Hippocampal formation (tissue), 2 donors: ENCODE measurements at regions not wholly inside any gene's neighbourhood (a gene's known extent, or its start where the extent isn't known, plus 50 kb on each side); places are given as distances from the start of the nearest gene placed in this dataset.

Experiments used
- DNase-seq, 2 donors: peaks; one replicate each; lab custom pipeline; 2025; lab: John Stamatoyannopoulos, UW

DNA sequence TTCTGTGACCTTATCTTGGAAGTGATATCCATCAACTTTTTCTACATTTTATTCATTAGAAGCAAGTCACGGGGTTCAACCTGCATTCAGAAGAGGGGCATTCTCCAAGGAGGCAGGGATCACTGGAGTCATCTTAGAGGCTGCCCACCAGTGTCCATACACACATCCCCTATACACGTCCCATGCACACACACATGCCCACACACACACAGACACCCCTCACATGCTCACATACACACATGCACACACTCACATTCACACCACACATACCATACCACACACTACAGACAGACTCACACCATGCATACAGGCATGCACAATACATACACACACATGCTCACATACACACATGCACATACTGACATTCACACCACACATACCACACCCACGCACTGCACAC lies 884.7 kb downstream of the TBC1D22A start:
- no peak for DNase-seq

DNA sequence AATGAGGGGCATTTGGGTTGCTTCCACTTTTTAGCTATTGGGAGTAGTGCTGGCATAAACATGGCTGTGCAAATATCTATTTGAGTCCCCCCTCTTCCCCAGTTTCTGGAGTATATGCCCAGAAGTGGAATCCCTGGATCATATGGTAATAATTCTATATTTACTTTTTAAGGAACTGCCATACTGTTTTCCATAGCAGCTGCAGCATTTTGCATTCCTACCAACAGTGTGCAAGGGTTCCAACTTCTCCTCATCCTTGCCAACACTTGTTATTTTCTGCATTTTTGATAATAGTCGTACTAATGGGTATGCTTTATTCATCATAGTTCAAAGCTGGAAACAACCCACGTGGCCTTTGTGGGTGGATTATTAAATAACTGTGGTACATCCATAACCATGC lies 883.5 kb downstream of the TBC1D22A start:
- DNase-seq = no peak

GRCh38 chr22:47645450-47645914 lies 883.0 kb downstream of the TBC1D22A start:
- DNase-seq = no peak

GRCh38 chr22:47634347-47634746 lies 871.9 kb downstream of the TBC1D22A start:
- no peak for DNase-seq

GRCh38 chr22:47633111-47633510 lies 870.7 kb downstream of the TBC1D22A start:
- DNase-seq = no peak

- no peak for DNase-seq
Measured at GRCh38 chr22:47632701-47633100, 870.3 kb downstream of the TBC1D22A start.

GRCh38 chr22:47631571-47632102 lies 869.2 kb downstream of the TBC1D22A start:
- DNase-seq = no peak

DNA sequence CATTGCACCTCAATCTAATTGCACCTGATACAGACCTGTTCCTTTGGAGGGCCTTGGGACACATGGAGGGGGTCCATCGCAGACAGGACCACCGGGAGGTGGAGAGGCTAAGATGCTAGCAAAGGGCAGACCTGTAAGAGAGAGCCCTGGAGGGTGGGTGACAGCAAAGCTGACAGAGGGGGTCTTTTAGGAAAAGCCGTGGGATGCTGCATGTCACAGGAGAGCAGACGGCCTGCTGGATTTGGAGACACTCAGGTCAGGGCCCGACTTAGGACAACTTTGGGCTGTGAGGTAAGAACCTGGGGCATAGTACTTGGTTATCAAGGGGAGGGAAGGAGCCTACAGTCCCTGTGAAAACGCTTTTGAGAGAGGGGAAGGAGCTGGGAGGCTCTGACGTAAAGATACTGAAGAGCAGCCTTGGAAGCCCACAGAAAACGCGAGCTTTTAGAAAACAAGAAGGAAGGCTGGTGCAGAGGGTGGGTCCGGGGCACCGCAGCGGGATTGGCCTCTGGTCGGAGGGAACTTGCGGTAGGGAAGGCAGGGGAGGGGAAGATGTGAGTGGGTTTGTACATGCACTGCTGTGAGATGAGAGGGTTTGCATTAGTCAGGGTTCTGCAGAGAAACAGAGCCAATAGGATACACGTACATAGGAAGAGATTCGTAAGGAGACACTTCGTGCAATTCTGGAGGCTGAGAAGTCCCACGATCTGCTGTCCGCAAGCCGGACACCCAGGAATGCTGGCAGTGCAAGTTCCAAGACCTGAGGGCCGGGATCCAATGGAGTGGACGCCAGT lies 868.5 kb downstream of the TBC1D22A start:
- DNase-seq = no peak

DNA sequence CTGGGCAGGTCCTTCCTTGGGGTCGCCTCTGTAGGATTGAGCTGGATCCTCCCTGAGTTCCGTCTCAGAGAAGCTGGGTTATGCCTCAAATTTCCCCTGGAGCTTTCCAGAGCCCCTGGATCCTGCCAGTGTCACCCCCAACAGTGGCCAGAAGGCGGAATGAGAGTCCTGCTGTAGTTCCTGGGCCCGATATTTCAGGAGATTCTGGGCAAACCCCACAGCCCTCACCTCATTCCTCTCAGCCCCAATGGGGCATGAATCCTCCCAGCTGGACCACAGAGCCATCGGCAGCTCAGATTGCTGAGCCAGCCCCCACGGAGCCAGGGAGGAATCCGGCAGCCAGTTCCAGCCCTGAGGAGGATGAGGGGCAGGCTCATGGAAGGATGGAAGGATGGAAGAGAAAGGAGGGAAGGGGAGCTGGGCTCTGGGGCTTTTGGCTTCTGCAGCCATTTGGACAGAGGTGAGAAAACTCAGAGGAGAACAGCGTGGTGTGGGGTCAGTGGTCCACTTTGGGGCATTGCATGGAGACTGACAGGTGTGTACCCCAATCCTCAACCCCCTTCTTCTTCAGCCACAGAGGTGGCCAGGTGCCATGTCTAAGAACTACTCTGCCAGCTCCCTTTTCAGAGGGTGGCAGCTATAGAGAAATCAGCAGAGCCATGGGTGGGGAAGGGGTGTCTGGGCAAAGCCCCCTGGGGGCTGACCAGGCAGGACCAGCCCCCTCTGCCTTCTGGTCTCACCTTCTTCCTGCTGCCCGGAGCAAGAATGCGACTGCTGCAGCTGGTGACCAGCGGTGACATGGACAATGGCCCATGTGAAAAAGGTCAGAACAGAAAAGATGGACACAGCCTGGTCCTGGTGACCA lies 867.6 kb downstream of the TBC1D22A start:
- DNase-seq = no peak

- DNase-seq = no peak
Measured at GRCh38 chr22:47629273-47629711, 866.8 kb downstream of the TBC1D22A start.

DNA sequence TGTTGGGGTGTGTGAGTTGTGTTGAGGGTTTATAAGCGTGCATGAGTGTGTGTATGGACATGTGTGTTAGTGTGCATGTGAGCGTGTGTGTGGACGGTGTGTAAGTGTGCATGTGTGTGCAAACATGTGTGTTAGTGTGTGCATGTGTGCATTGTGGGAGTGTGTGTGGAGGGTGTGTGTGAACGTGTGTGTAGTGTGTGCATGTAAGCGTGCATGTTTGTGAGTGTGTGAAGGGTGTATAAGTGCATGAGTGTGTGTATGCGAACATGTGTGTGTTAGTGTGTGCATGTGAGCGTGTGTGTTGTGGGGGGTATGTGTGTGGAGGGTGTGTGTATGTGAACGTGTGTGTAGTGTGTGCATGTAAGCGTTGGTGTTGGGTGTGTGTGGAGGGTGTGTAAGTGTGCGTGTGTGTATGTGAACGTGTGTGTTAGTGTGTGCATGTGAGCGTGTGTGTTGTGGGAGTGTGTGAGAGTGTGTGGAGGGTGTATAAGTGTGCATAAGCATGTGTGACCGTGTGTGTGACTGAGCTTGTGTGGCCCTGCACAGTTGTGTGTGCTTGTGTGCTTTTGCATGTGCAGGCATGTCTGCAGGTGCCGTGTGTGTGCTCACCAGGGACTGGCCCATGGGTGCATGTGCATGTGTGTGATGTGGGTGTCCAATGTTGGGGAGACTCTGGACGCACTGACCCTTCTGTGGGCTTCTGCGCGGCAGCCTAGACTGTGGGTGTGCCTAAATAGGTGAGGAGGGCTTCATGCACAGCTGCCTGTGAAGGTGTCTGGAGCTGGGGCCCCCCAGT lies 866.2 kb downstream of the TBC1D22A start:
- no peak for DNase-seq

DNA sequence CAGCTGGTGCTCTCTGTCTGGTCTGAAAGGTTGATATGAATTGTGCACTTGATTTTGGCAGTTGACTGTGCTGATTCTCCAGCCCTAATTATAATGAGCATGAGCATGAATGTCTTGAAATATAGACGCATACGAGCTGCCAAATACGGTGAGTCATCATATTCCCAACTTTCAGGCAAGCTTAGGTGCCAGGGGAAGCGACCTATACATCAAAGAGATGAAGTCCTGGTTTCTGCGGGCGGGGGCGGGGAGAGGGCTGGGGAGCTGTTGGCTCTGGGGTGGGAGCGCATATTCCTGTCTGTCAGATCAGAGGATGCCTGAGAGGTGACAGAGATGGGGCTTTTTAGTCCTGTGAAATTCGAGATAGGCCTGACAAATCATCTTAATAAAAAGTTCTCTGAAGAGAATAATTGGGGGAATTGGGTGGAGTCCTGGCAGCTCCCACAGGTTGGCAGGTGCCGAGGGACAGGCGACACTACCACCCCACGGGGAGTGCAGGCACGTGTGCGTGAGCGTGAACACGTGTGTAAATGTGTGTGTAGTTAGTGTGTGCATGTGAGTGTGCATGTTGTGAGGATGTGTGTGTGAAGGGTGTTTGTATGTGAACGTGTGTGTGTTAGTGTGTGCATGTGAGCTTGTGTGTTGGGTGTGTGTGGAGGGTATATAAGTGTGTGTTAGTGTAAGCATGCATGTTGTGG lies 865.3 kb downstream of the TBC1D22A start:
- no peak for DNase-seq

- DNase-seq = no peak
Measured at GRCh38 chr22:47626428-47627390, 864.3 kb downstream of the TBC1D22A start.

DNA sequence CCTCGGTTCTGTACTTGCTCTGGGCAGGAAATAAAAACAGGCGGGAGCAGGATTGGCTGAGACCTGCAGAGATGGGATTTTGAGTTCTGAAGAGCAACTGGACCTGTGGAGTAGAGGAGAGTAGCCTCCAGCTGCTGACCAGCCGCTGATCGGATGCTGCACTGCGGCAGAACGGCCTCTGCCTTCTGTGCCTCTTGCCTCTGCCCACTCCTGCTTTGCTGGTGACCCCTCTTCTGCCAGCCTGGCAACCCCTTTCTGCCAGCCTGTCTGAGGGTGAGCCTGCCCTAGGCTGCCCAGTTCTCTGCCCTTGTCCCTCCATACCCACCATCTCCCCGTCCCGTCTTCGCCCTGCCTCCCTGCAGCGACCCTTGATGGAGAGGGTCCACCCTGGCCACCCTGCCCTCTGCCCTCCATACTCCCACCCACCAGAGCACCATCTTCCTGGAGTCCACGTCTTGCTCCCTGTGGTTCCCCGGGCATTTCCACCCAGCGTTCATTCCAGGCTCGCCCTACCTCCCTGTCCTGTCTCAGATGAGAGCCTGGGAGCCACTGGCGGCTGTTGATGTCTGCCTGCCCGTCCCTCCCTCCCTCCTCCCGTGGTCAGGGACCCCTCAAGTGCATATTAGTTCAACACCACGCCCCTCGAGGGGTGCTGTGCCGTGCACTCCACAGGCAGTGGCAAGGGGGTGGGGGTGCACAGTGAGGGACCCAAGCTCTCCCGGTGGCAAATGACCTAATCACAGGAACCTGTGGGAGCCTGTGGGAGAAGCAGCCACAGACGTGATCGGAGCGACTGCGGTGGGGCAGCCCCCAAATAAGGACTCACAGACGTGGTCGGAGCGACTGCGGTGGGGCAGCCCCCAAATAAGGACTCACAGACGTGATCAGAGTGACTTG lies 863.3 kb downstream of the TBC1D22A start:
- no peak for DNase-seq

DNA sequence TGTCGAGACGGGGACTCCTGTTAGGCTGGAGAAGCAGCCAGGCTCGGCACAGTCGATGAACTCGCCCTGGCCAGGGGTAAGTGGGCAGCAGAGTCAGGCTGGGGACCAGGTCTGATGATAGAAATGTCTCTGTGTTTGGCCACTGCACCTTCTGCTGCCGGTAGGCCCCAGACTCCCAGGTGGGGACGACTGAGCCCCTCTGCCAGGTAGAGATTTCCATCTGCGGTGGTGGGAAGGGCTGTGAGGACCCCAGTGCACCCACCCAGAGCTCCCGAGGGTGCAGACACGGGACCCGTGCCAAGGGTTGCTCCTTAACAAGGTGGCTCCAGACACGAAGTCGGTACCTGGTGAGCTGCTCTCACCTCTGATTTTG lies 862.5 kb downstream of the TBC1D22A start:
- no peak for DNase-seq

DNA sequence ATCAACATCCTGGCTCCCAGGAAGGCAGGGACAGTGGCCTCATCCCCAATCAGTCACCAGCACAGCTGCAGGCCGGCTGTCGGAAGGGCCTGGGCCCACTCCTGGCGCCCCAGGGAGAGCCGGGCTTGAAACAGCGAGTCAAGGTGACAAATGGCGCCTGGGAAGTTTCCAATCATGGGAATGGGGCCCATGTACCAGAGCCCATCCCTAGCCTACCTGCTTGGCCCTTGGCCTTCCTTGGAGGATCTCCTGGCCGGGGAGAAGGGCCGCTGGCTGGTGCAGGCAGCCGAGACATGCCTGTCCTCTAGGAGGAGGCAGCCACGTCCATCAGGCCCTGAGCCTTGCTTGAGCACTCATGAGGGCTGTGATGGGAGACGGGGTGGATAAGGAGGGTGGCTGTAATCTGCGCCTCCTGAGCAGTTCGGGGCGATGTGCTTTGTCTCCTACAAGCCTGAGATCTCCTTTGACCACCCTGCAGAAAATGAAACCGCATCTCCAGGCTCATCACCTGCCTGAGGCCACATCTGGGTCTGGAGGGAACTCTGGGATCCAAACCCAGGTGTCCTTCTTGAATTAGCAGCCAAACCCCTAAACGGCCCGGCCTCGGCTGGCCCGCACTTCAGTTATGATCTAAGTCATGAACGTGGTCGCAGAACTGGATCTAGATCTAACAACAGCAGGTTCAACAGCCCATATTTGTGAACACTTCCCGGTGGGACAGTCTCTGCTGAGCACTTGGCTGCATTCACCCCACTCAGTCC lies 862.0 kb downstream of the TBC1D22A start:
- DNase-seq = no peak

DNA sequence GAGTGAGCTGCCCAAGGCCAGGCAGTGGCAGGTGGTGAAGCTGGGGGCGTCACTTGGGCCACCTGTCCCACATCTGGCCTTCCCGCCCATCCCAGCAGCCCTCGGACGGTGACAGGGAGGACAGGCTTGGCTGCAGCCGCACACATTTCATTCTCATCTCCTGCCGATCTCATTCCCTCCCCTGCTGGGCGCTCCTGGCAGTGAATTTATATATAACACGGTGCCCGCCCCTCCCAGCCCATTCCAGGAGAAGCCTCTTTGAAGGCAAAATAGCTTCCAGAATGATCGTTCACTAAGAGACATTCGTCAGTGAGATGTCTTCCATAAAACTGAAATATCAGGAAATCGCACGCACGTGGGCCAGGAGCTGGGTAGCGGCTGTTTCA lies 861.3 kb downstream of the TBC1D22A start:
- no peak for DNase-seq

- no peak for DNase-seq
Measured at GRCh38 chr22:47623066-47623762, 860.8 kb downstream of the TBC1D22A start.
